ENCODE measurements at regions not wholly inside any gene's neighbourhood (a gene's known extent, or its start where the extent isn't known, plus 50 kb on each side); places are given as distances from the start of the nearest gene placed in this dataset.

DNA sequence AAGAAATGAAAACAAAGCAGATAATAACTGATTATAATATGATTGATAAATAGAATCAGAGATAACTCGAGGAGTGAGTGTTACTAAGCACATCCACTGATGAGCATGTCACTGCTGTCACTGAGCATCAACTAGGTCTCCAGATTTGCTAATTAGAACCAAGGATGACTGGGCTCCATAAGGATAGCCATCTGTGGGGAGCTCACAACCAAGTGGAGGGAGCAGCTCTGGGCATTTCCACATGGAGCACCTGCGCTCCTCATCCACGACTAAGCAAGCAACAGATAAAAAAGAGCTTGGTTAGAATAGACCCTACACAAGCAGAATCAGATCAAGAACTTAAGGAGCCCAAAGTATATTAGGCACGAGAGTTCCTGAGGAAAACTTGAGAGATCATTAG lies 396.0 kb upstream of the B3GAT1 start:
- Mint-ChIP-seq H3K4me3 (no peak overlapping the region), H3K27ac (no peak overlapping the region), H3K27me3 (peaks cover 4% of the 10 kb centered on the region), H3K4me1 (no peaks in the 10 kb centered on the region), H3K36me3 (no peaks in the 10 kb centered on the region), H3K9me3 (no peaks in the 10 kb centered on the region)

DNA sequence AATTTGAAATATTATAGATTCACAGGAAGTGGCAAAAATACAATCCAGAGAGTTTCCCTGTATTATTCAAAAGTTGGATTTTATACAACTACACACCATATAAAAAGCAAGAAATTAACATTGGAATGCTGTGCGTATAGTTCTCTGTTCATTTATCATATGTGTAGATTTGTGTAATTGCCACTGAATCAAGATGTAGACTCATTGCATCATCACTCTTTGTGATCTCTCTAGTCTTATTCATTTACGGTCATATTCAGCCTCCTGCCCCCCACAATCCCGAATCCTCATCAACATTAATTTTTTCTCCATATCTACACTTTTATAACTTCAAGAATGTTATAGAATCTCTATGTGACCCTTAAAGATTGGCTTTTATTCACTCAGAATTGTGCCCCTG lies 390.6 kb upstream of the B3GAT1 start:
- no peak overlapping the region for H3K27ac Mint-ChIP-seq
- peaks cover 0 to 5% (median 0%) of the 10 kb centered on the region in 3 donors for H3K4me1 Mint-ChIP-seq
- no peaks in the 10 kb centered on the region for H3K9me3 Mint-ChIP-seq
- H3K4me3 Mint-ChIP-seq: no peak overlapping the region
- H3K27me3 Mint-ChIP-seq: peaks cover 5% of the 10 kb centered on the region
- H3K36me3 Mint-ChIP-seq: no peaks in the 10 kb centered on the region

- Mint-ChIP-seq H3K27me3 (peaks cover 3% of the 10 kb centered on the region), H3K36me3 (no peaks in the 10 kb centered on the region), H3K27ac (no peak overlapping the region), H3K4me1 (peaks cover 0 to 5% (median 0%) of the 10 kb centered on the region in 3 donors), H3K4me3 (no peak overlapping the region), H3K9me3 (no peaks in the 10 kb centered on the region)
Measured at GRCh38 chr11:134802116-134802515, 390.1 kb upstream of the B3GAT1 start.

GRCh38 chr11:134801570-134801969 lies 389.5 kb upstream of the B3GAT1 start:
- Mint-ChIP-seq H3K36me3 (no peaks in the 10 kb centered on the region), H3K4me1 (peaks cover 0 to 5% (median 0%) of the 10 kb centered on the region in 3 donors), H3K4me3 (no peak overlapping the region), H3K9me3 (no peaks in the 10 kb centered on the region), H3K27ac (no peak overlapping the region), H3K27me3 (peaks cover 6% of the 10 kb centered on the region)

- no peak overlapping the region for H3K27ac Mint-ChIP-seq
- no peaks in the 10 kb centered on the region for H3K36me3 Mint-ChIP-seq
- no peak overlapping the region for H3K4me3 Mint-ChIP-seq
- H3K9me3 Mint-ChIP-seq: no peaks in the 10 kb centered on the region
- H3K4me1 Mint-ChIP-seq: peaks cover 0 to 5% (median 0%) of the 10 kb centered on the region in 3 donors
- H3K27me3 Mint-ChIP-seq: peaks cover 6% of the 10 kb centered on the region
Measured at GRCh38 chr11:134800826-134801225, 388.8 kb upstream of the B3GAT1 start.

DNA sequence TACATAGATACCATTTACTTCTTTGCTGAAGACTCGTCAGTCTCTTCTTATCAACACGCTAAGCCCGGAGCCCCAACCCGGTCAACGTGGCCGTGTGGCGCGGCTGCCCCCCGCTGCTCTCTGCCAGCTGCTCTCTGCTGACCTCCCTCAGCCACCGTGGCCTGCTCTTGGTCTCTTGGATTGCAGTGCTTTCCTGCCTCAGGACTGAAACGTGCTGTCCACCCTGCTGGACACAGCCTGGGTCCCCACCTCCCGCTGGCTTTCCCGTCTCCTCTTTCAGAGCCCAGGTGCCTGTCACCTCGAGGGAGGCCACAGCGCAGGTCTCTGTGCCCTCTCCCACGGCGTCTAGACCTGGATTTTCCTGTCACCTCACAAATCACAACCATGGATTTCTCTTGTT lies 388.1 kb upstream of the B3GAT1 start:
- no peak overlapping the region for H3K27ac Mint-ChIP-seq
- no peak overlapping the region for H3K4me3 Mint-ChIP-seq
- no peaks in the 10 kb centered on the region for H3K9me3 Mint-ChIP-seq
- no peaks in the 10 kb centered on the region for H3K36me3 Mint-ChIP-seq
- peaks cover 6% of the 10 kb centered on the region for H3K27me3 Mint-ChIP-seq
- H3K4me1 Mint-ChIP-seq: peaks cover 0 to 5% (median 0%) of the 10 kb centered on the region in 3 donors

DNA sequence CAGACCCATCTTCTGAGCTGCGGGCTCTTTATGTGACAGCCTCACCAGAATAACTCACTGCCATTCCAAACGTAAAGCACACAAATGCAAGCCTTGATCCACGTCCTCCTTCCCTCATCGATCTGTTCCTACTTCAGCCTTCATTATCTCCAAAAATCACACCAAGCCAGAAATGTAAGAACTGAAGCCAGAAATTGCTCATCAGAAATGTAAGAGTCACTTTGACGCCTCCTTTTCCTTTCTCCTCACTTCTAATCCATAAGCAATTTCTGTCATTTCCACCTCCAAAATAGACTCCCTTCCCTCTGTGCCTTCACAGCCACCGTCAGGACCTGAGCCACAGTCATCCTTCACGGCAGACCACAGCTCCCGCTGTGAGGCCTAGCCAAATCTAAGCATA lies 387.3 kb upstream of the B3GAT1 start:
- H3K9me3 Mint-ChIP-seq: no peaks in the 10 kb centered on the region

DNA sequence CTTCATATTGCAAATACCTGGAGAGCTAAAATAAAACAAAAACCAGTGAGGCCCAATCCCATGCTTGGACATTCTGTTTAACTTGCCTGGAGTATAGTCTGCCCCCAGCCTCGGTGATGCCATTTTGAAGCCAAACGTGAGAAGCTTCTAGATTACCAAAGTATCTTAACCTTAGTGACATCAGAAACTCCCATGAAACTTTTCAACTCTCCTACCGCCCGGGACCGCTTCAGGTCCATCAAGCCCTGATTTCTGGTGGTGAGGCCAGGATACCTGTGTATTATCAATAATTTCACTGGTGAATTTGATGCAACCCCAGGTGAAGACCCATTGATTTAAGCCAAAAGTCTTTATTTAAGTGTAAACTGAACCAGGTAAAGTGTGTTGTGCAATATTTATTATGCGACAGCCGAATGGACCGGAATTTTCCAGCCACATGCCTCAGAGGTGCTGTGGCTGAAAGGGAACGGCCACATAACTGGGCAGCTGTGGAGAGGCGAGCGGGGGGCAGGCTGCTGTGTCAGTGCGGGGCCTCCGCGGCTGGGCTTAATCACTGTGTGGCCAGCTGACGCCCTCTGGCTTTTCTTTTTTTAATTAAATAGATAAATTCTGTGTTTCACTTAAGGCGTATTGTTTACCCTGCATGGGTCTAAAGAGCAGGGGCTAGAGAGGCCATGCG lies 385.5 kb upstream of the B3GAT1 start:
- Mint-ChIP-seq H3K36me3 (no peaks in the 10 kb centered on the region), H3K27me3 (peaks cover 6% of the 10 kb centered on the region), H3K4me3 (no peak overlapping the region), H3K27ac (no peak overlapping the region), H3K9me3 (no peaks in the 10 kb centered on the region), H3K4me1 (peaks cover 0 to 5% (median 0%) of the 10 kb centered on the region in 3 donors)

More for the DNA sequence above, 387.3 kb upstream of the B3GAT1 start:
- no peak overlapping the region for H3K27ac Mint-ChIP-seq
- H3K27me3 Mint-ChIP-seq: peaks cover 6% of the 10 kb centered on the region
- no peak overlapping the region for H3K4me3 Mint-ChIP-seq
- no peaks in the 10 kb centered on the region for H3K36me3 Mint-ChIP-seq
- H3K4me1 Mint-ChIP-seq: peaks cover 0 to 5% (median 0%) of the 10 kb centered on the region in 3 donors

DNA sequence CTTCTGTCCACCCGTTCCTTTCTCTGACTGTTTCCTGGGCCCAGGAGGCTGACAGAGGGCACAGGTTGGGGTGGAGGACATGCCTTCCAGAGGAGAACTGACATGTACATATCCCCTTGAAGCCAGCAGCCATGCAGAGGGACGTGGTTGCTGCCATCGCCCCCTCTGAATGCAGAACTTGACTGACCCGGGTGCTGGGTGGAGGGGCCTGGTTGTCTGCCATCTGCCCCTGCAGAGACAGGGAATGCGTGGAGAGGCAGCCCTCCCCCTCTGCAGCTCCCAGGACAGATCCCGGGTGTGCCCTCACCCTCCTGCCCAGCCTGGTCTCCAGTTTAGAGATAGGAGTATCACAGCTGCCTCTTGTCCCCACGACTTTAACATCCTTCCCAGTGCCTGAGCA lies 383.0 kb upstream of the B3GAT1 start:
- Mint-ChIP-seq H3K4me1 (no peaks in the 10 kb centered on the region), H3K27ac (no peak overlapping the region), H3K9me3 (no peaks in the 10 kb centered on the region), H3K4me3 (no peak overlapping the region), H3K27me3 (peaks cover 6% of the 10 kb centered on the region), H3K36me3 (no peaks in the 10 kb centered on the region)

DNA sequence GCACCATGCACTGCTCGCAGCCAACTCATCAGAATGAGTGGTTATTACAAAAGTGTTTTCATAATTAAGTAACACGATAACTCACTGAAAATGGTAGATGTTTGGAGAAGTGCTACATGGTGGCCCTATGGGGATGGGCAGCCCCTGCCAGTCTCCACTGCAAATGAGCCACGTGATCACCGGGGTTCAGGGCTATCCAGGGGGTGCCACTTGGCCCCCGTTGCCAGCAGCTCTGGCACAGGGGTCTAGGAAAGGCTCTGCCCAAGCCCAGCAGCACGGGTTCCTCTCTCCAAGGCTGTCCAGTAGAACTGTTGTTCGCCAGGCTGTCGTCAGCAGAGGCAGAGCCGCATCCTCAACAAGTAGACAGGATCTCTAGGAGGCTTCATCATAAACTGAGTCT lies 382.1 kb upstream of the B3GAT1 start:
- Mint-ChIP-seq H3K27ac (no peak overlapping the region), H3K27me3 (peaks cover 6% of the 10 kb centered on the region), H3K4me3 (no peak overlapping the region), H3K9me3 (peaks cover 0 to 1% (median 0%) of the 10 kb centered on the region in 3 donors), H3K4me1 (no peaks in the 10 kb centered on the region), H3K36me3 (no peaks in the 10 kb centered on the region)

DNA sequence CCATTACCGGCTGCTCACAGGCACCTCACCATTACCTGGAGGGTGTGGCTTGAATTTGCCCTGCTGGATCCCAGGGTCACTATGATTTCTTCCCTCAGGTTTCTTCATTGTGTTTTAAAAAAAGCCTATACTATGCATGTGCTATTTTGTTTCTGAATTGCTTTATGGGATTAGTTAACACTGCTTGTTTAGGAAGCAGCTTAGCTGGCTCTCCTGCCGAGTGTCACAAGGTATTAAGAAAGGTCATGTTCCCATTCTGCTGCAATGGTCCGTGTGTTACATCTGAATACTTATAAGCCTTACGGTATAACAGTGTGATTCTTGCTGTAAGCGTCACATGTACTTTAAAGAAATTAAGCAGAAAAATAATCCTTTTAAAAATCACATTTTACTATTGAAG lies 380.6 kb upstream of the B3GAT1 start:
- no peaks in the 10 kb centered on the region for H3K4me1 Mint-ChIP-seq
- no peak overlapping the region for H3K4me3 Mint-ChIP-seq
- H3K27ac Mint-ChIP-seq: no peak overlapping the region
- H3K27me3 Mint-ChIP-seq: peaks cover 6% of the 10 kb centered on the region
- H3K9me3 Mint-ChIP-seq: peaks cover 0 to 1% (median 0%) of the 10 kb centered on the region in 3 donors
- no peaks in the 10 kb centered on the region for H3K36me3 Mint-ChIP-seq

DNA sequence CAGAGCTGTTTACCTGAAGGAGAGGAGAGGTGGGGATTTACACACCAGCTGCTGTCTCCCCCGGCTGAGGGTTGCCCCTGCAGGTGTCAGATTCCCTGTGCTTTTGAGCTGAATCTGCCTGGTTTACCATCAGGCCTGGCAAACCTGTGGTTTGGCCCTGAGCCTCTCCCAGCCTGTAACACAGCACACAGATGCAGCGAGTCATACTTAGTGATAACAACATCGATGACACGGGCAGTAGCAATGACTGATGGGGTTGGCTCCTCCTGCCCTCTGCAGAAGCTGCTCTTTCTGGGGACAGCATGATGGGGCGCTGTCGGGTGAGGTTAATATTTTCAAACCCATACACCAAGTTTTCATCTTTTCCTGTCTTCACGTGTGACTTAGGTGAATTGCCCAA lies 380.0 kb upstream of the B3GAT1 start:
- H3K4me3 Mint-ChIP-seq: no peak overlapping the region
- no peaks in the 10 kb centered on the region for H3K4me1 Mint-ChIP-seq

DNA sequence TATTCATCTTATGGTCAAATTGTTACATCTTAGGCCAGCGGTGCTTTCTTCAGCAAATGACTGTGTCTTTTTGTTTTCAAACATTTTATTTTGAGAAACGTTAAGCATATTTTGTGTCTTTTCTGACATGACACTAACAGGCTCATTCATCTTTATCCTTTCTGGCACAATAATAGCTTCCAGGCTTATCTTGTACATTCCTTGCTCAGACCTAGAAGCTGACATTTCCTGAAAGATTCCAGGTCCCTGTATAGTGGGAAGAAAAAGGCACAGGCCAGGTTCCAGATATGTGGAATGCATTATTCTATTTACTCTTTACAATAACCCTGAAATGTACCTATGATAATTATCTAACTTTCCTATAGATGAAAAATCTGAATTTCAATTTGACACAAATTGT lies 379.1 kb upstream of the B3GAT1 start:
- Mint-ChIP-seq H3K36me3 (no peaks in the 10 kb centered on the region), H3K4me3 (no peak overlapping the region), H3K27me3 (peaks cover 1% of the 10 kb centered on the region), H3K4me1 (no peaks in the 10 kb centered on the region), H3K27ac (no peak overlapping the region), H3K9me3 (peaks cover 0 to 1% (median 0%) of the 10 kb centered on the region in 3 donors)

More for the DNA sequence above, 380.0 kb upstream of the B3GAT1 start:
- Mint-ChIP-seq H3K9me3 (peaks cover 0 to 1% (median 0%) of the 10 kb centered on the region in 3 donors), H3K36me3 (no peaks in the 10 kb centered on the region), H3K27ac (no peak overlapping the region), H3K27me3 (peaks cover 6% of the 10 kb centered on the region)

- peaks cover 7% of the 10 kb centered on the region for H3K27me3 Mint-ChIP-seq
- no peak overlapping the region for H3K27ac Mint-ChIP-seq
Measured at GRCh38 chr11:134789104-134789503, 377.1 kb upstream of the B3GAT1 start.

DNA sequence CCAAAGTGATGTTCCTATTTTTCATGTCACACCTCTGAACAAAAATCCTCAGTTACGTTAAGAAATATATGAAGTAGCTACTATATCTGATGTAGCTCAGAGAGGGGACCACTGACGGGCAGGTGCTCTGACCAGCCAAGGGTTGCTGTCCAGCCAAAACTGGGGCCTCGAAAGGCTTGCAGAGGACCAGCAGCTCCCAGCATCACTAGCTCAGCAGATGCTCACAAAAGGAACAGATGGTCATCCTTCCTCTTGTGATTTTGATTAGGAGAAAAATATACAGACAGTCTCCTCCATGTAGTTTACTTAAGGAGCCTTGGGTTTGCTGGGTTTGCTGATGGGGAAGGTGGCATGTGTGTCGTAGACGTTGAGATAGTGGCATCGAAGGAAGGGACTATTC lies 374.6 kb upstream of the B3GAT1 start:
- Mint-ChIP-seq H3K9me3 (peaks cover 0 to 2% (median 1%) of the 10 kb centered on the region in 3 donors), H3K36me3 (no peaks in the 10 kb centered on the region), H3K27ac (no peak overlapping the region), H3K27me3 (peaks cover 7% of the 10 kb centered on the region), H3K4me3 (no peak overlapping the region), H3K4me1 (no peaks in the 10 kb centered on the region)

More at GRCh38 chr11:134789104-134789503, 377.1 kb upstream of the B3GAT1 start:
- Mint-ChIP-seq H3K4me3 (no peak overlapping the region), H3K36me3 (no peaks in the 10 kb centered on the region), H3K4me1 (no peaks in the 10 kb centered on the region), H3K9me3 (peaks cover 0 to 1% (median 0%) of the 10 kb centered on the region in 3 donors)

DNA sequence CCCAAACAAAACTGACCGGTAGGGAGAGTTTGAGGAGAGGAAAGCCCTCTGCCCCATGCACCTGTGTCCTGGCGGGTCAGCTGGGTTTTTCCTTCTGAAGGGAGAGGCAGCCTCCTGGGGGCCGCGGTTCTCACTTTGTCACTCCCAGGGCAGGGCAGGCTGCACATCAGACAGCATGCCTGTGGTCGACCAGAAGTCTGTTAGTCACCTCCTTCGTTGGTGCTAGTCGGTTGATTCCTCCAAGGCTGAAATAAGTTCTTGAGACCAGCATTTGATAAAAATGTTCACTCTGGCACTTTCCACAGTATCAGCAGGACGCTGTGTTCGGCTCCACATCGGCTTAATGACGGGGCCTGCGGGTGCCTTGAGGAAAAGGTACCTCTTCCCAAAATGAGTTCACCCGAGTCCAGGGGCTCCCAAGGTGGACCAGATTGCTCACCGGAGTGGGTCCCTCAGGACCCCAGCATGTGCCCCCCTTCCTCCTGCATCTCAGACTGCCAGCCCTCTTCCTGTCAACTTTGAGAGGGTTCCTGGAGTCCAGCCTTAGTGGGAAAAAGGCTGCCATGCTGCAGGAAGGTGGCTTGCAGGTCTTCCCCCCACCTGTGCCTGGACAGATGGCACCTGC lies 373.7 kb upstream of the B3GAT1 start:
- H3K4me1 Mint-ChIP-seq: no peaks in the 10 kb centered on the region
- H3K36me3 Mint-ChIP-seq: no peaks in the 10 kb centered on the region
- no peak overlapping the region for H3K27ac Mint-ChIP-seq
- H3K4me3 Mint-ChIP-seq: no peak overlapping the region
- peaks cover 0 to 2% (median 1%) of the 10 kb centered on the region in 3 donors for H3K9me3 Mint-ChIP-seq
- H3K27me3 Mint-ChIP-seq: peaks cover 8% of the 10 kb centered on the region

Data from IgD-negative memory B cell (primary cell).